Heart left ventricle (tissue), 13 donors: ENCODE measurements at regions not wholly inside any gene's neighbourhood (a gene's known extent, or its start where the extent isn't known, plus 50 kb on each side); places are given as distances from the start of the nearest gene placed in this dataset.

ENCODE experiments used
- CTCF ChIP-seq, 12 donors: fragments of 200-600 bp; sonication (generic) in 4 of 12; IDR thresholded peaks; one replicate each; pipeline versions ENCODE4 v1.5.0 to v1.8.0; 2018 to 2022; ENCODE audit warnings: antibody characterized with exemption in 12 of 12, mild to moderate bottlenecking in 5 of 12
- POLR2A ChIP-seq, 2 donors: fragments of 450-650 bp; IDR thresholded peaks; one replicate each; pipeline ENCODE4 v1.6.1; 2017; ENCODE audit warnings: antibody characterized with exemption in 2 of 2, mild to moderate bottlenecking in 2 of 2, moderate library complexity in 2 of 2
- donor health status: ischemic (EF 13 %, LVEDD 7.1; RV severe dilation, severe dysfunction).
- donor health status: DM: no; HTN: yes; CAD: no.
- donor health status: DM: no; HTN: no; CAD: no.
- donor health status: ischemic (EF 25% LVEDD 6.9; RV normal size, moderate dysfunction).
- donor health status: ischemic (EF 25% LVEDD 5.7; RV mildly dilated, moderate dysfunction).
- donor health status: ischemic (EF 35%, LVEDD 5.7; RV mildly dilated, moderate dysfunction).
- donor health status: nonischemic (EF 11% LVEDD 7.7; RV severe dilation, severe dysfunction).
- donor health status: DM: yes; HTN: yes; CAD: no.
- donor health status: PGD.
- donor health status: ischemic (EF 29% LVEDD 5.4; RV normal size, mild dysfunction).
- donor health status: nonischemic (EF 23%, LVEDD 6.1; RV moderate dilation, normal function).

- TF ChIP-seq CTCF (IDR thresholded peaks at IDR 0.05) (no peak), POLR2A (IDR thresholded peaks at IDR 0.05) (no peak)
Observed at GRCh38 chr14:101511199-101511598, 50.1 kb upstream of the DIO3 start.
